ENCODE measurements at regions not wholly inside any gene's neighbourhood (a gene's known extent, or its start where the extent isn't known, plus 50 kb on each side); places are given as distances from the start of the nearest gene placed in this dataset.
"Not testable (repeated sequence)": the region's sequence is repeated elsewhere in the genome, so short reads cannot be mapped to it uniquely, and the experiment has no call there.

DNA sequence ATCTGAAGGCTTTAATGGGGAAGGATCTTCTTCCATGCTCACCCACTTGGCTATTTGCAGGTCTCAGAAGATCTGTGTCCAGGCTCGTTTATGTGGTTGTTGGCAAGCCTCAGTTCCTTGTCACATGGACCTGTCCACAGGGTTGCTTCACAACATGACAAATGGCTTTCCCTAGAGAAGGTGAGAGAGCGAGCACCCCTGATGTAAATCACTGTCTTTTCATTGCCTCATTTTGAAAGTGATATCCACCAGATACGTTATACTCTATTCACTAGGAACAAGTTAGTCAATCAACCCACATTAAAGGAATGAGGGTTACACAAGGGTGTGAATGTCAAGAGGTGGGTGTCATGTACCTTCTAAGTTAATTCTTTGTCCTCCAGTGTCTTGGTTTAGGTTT is 433.3 kb downstream of the RPS6KC1 start:
- DNase-seq, result no peak

DNA sequence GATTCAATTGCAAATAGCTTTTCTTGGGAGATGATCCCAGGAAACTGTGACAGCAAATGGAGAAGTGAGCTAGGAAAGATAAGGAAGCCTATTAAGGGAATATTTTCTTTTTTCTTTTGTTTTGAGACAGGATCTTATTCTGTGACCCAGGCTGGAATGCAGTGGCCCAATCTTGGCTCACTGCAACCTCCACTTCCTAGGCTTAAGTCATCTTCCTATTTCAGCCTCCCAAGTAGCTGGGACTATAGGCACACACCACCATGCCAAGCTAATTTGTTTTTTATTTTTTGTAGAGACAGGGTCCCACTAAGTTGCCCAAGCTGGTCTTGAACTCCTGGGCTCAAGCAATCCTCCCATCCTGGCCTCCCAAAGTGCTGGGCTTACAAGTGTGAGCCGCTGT is 433.7 kb downstream of the RPS6KC1 start:
- DNase-seq, result no peak

DNA sequence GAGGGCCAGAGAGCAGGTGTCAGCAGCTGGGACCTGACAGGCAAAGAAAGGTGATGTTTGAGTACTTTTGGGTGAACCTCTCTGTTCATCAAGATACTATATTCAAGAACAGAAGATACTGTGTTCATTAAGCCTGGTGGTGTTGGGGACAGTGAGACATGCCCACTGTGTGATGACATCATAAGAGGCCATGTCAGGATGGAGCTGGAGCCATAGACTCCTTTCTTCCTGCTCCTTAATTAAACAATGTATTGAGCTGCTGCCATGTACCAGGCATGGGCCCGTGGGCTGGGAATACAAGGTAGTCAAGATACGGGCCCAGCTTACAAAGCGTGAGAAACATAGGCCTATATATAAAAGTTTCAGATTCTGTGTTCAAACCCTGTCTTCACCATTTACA is 435.4 kb downstream of the RPS6KC1 start:
- no peak for DNase-seq

DNA sequence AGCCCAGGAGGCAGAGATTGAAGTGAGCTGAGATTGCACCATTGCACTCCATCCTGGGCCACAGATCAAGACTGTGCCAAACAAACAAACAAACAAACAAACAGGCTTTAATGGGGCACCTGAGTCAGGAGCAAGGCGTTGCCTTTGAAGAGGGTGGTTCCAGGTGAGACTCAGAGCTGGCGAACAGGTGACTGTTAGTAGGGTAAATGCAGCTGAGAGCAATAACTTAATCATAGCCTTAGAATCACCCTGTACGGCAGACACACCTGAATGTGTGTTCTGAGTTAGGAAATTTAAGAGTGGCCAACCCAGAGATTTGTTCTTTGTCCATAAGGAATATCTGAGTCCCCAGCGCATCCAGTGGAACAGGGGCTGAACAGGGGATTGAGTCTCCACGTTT is 440.4 kb downstream of the RPS6KC1 start:
- DNase-seq, result no peak

DNA sequence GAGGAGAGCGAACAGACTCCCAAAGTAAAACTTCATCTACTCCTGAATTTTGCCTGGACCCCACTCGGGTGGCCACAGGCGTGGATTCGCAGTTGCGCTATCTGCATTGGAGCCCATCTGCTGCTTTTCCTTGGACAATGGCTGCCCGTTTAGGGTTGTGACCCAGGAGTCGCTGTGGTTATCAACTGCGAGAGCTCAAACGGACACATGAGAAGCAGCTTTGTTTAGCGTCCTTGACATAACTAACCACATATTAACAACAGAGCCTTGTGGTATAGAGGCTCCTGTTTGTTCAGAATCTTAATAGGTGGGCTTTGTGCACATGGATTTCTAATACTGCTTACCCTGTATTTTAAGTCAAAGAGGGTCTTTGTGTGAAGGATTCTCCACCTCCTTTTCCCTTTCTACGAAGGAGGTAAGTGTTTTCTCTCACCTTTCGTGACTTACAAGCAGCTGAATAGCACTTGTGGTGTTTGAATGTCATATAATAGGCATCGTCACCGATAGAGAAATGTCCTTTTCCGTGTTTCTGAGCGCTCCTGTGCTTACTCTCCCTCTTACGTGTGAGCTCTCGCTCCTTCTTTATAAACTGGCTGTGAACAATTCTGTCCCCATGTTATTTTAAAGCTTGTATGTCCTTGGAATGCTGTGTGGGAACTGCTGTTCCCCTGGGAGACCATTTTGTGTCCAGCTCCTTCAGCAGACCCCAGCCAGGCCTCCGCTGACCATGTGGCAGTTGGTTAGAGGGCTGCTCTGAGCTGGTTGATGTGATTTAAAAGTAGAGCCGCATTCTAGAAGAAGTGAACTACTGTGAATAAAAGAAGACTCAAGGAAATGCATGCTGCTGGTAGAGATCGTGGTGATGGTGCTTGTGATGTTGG is 441.4 kb downstream of the RPS6KC1 start:
- DNase-seq, result no peak

DNA sequence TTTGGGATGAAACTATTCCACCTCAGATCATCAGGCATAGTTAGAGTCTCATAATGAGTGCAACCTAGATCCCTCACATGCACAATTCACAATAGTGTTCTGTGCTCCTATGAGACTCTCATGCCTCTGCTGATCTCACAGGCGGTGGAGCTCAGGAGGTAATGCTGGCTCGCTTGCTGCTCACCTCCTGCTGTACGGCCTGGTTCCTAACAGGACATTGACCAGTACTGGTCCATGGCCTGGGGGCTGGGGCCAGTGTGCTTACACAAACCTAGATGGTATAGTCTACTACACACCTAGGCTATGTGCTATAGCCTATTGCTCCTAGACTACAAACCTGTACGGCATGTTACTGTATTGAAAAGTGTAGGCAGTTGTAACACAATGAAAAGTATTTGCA is 448.4 kb downstream of the RPS6KC1 start:
- DNase-seq, result no peak

DNA sequence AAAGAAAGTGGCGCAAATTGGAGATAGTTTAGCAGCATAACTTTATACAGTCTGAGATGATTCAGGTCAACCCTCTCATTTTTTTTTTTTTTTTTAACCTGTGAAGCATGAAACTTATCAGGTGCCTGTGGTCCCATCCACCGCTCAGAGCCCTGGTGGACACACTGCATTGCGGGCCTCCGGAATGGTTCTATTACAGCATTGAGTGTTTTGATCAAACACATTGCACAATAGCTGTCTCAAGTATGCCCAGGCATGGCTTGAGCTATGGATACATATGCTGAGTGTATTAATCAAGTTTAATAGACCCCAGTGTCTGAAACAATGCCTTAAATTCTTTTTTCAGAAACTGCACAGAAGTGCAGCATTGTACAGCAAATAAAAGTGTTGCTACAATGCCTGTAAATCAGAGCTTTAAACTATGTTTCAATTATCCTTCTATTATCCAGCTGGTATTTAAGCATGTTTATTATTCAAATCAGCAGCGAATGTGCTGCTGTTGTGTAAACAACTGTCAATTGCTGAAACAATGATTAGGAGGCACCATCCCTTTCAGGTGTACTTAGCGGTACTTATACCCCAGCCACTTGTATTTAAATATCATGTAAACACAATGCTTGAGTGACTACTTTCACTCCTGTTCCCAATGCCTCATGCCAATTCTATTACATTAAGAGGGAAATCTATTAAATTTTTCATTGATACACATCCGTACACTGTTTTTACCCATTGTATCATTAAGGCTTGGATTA is 456.6 kb downstream of the RPS6KC1 start:
- DNase-seq, result no peak

DNA sequence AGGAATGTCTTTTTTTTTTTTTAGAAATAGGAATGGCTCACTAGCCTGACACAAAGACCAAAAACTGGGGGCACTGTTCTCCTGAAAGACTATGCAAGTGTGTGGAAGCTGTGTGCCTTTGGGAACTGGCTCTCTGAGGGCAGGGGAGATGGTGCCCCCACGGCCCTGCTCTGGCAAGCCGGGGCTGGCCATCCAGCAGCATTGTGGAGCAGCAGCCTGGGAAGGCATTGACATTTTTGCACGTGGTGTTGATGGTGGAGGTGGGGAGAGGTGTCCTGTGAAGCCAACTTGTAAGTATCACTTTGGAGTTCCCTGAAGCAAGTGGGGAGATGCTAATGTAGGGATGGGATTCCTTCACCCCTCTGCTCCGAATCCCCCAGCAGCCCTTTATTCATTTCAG is 460.1 kb downstream of the RPS6KC1 start:
- DNase-seq, result no peak

DNA sequence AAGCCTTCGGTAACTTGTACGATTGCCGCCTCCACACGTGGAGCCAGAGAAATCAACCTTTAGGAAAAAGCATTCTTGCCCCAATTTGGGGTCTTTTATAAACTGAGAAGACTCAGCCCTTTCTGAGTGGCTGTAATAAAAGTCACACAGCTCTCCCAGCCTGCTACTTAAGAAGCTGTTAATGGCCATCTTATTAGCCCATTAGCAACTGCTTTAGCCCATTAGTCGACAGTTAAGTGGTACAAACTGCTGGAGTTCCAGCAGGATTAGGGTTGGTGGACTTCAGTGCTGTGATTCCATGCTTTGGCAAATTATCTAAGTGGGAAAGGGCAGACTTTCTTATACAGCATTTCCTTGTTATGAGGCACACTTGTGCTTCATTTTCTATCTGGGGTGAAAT is 461.3 kb downstream of the RPS6KC1 start:
- no peak for DNase-seq

DNA sequence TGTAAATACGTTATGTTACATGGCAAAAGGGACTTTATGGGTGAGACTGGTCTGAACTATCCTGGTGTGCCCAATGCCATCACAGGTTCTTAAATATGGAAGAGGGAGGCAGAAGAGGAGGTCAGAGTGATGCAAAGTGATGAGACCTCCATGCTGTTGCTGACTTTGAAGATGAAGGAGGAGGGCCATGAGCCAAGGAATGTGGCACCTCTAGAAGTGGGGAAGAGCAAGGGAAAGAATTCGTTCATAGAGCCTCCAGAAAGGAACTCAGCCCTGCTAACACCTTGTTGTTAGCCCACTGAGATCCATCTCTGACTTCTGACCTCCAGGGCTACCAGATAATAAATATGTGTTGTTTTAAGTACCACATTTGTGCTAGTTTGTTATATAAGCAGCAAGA is 462.0 kb downstream of the RPS6KC1 start:
- DNase-seq, result no peak

DNA sequence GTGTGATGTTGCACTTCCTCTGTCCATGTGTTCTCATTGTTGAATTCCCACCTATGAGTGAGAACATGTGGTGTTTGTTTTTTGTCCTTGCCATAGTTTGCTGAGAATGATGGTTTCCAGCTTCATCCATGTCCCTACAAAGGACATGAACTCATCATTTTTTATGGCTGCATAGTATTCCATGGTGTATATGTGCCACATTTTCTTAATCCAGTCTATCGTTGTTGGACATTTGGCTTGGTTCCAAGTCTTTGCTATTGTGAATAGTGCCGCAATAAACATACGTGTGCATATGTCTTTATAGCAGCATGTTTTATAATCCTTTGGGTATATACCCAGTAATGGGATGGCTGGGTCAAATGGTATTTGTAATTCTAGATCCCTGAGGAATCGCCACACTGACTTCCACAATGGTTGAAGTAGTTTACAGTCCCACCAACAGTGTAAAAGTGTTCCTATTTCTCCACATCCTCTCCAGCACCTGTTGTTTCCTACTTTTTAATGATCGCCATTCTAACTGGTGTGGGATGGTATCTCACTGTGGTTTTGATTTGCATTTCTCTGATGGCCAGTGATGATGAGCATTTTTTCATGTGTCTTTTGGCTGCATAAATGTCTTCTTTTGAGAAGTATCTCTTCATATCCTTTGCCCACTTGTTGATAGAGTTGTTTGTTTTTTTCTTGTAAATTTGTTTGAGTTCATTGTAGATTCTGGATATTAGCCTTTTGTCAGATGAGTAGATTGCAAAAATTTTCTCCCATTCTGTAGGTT is 463.6 kb downstream of the RPS6KC1 start:
- DNase-seq, result not testable (repeated sequence)

DNA sequence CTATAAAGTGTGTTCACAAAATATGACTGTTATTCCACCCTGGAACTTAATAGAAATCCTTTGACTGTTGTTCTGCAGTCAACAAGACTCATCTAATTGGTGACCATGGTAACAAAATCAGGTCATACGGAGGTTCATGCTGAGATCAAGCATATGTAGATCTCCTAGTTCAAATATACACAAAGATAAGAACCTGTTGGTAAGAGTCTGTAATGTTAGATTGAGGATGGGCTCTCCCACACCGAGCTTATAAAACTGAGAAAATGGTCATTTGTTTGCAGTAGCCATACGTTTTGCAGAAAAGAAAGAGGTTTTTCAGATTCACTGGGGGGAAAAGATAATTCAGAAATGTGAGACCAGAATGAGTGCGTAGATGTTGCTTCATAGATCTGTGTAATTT is 468.1 kb downstream of the RPS6KC1 start:
- DNase-seq, result no peak

DNA sequence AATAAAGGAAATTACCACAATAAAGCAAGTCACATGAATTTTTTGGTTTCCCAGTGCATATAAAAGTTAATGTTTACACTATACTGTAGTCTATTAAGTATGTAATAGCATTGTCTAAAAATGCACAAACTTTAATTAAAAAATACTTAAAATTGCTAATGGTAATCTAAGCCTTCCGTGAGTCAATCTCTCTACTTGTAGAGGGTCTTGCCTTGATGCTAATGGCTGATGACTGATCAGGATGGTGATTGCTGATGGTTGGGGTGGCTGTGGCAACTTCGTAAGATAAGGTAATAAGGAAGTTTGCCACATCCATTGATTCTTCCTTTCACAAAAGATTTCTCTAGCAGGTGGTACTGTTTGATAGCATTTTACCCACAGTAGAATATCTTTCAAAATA is 466.6 kb upstream of the PROX1 start:
- no peak for DNase-seq

DNA sequence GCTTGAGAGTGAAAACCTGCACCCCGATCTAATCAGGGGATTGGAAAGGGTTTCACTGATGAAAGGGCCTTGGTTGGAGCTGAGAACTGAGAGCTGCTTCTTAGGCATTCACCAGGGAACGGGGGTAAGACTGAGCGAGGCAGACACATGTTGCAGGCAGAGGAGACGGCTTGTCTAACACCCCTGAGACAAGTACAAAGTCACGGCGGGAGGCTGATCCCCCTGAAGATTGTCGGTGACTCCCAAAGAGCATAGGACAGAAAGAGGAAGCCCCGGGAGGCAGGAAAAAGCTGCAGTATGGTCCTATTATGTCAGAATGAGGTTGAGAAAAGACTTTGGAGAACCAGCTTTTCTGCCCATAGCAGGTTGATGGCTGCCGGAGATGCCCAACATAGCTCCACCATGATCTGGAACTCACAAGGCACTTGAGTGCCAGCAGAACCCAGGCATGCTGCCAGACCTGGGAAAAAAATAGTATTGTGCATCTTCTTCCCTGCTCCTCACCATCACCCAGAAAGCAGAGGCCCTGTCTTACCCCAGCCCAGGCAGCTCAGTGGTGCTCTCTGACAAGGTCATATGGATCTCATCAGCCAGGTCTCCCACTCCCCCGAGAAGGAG is 463.9 kb upstream of the PROX1 start:
- DNase-seq, result no peak

DNA sequence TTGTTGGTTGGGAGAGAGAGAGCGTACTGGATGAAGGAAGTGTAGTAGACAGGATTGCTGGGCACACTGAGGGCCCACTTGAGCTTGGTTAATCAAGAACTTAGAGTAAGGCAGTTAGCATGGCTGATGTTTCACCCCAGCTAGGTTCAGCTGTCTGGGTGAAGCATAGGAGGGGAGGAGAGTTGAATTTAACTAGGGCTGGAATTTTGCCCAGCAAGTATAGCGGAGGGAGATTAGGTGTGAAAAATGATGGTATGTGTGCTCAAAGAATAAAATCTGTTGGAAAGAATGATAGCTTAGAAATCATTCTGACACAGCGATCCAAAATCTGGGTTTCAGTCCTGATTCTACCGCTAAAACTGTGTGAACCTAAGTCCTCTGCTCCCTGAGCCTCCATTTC is 461.5 kb upstream of the PROX1 start:
- DNase-seq, result no peak

DNA sequence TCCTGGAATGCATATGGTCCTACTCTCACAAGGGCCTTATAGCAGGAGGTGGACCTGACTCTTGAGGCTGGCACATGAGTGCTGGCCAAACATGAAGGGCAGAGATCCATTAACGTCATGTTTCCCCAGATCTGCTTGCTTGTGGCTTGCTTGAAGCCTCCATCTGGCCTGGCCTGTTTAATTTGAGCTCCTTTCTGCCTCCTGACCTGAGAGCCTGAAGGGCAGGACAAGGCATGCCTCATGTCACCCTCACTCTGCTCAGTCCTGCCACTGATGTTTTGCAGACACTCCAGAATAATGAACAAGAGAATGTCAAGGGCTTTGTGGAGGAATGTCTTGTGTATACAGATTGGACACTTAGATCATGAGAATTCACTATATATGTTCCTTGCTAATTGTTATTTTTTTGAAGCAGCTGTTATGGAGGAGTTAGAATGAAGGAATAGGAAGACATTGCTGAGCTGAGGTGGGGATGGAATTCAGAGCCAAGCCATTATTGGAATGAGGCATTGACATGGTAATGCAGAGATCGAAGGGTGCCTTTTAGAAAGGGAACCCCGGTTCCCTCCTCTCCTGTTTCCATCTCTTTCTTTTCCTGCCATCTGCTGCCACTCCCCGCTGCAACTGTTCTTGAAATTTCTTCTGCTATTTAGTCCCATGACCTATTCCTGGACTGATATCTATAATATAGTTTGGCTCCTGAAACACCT is 457.0 kb upstream of the PROX1 start:
- no peak for DNase-seq

DNA sequence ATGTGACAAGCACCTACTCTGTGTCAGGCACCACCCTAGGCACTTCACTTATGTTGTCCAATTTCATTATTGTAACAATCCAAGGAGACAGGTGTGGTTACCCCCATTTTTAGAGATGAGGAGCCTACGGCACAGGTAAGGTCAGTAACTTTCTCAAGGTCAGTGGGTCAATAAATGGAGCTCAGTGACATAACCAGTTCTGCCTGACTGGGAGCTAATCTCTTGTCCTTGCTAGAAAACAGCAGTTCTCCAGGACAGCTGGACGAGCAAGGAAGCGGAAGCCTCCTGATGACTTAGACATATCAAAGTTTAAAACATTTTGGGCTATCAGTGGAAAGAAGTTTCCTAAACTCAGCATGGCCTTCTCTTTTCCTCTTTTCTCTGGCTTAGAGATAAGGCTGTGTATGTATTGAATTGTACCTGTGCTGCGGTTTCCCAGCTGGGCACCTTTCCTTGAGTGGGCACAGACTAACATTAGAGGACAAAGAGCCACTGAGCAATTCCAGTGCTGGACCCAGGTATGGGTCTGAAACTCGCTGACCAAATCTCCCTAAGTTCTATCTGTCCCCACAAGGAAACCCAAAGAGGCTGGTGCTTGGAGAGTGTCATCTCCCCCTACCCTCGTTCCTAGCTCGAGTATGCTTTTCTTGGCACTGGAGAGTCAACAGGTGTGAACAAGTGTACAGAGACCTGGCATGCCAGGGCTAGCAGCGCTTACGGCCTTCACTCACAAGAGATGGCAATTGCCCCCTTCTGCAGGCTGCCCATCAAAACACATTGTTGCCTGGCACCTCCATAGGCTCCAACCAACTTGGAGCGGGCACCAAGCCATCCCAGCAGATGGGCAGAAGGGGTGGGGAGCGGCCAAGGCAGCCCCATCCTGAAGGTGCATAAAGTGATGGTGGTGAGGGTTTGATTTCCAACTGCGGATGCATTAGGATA is 456.1 kb upstream of the PROX1 start:
- no peak for DNase-seq

DNA sequence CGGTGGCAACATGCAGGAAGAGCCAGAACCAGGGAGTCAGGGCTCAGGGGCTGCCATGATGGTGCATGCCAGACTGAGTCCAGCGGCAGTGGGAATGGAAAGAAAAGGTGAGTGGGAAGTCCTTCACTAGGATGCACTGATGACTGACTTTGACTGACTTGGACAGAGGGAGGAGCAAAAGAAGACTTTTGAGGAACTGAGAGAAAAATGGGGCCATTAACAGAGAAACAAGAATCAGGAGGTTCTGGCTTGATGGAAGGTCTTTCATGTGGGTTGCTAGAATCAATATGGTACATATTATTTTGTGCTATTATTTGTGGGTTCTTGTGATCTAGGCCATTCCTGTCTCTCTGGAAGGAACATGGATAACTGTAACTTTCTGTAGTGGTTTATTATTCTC is 454.6 kb upstream of the PROX1 start:
- DNase-seq, result no peak

DNA sequence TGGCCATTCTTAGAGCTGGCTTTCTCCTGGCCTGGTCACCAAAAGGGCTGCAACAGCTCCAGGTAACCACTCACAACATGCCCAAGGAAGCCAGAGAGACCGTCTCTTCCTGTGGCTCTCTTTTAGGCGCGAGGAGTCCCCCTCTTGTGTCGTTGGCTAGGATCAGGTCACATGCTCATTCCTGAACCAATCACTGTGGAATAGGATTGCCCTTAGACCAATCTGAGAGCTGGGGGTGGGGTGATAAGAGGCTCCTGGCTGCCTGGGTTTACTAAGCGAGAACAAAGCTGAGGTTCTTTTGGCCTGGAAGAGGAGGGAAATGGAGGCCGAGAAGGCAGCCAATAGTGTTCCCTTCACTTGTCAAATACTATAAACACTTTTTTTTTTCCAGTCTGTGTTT is 452.1 kb upstream of the PROX1 start:
- DNase-seq, result no peak

DNA sequence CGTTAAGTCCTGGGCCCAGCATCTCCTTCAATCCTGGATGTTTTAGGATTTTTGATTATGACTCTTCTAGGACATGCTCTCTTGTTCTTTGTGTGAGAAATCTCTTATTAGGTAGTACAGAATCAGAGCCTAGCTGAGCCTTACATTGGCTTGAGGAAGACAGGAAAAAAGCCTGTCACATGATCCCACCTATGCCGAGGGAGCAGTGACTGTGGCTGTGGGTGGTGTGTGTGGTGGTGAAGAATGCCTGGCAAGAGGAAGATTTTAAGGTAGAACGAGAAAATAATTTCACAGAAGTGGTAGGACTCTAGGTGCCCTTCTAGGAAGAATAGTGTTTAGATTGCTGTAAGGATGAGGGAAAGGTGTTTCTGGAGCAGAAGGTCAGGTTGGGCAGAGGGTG is 449.5 kb upstream of the PROX1 start:
- no peak for DNase-seq

DNA sequence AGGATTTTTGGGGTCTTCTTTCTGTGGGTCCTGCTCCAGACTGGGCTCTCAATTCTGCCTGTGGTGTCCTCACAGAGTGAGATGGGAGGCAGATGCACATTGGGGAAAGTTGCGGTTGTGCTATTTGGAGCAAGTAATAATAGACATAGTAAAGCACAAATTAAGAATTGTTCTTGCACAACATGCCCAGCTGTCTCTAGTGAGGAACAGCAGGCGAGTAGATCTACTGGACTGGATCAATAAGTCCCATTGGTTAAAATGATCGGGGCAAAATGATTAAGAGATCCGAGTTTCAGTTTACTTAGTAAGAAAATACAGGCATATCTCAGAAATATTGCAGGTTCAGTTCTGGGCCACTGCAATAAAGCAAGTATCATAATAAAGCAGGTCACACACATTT is 448.3 kb upstream of the PROX1 start:
- no peak for DNase-seq

Measured in activated CD4-positive, CD25-positive, alpha-beta regulatory T cell (primary cell).